Endothelial cell of umbilical vein (primary cell): ENCODE measurements at regions not wholly inside any gene's neighbourhood (a gene's known extent, or its start where the extent isn't known, plus 50 kb on each side); places are given as distances from the start of the nearest gene placed in this dataset.

Experiments used
- BruUV-seq: library from RNA; stranded (reverse); fragments of 400-500 nt; replicated peaks from 2 replicates; lab custom pipeline; 2021; lab: Mats Ljungman, UMichigan
- CTCF ChIA-PET: fragments of 300-600, 350-600 bp; sonication (Branson Sonifier 250); formaldehyde crosslinking; loops from one replicate; lab custom pipeline; 2021; ENCODE audit warnings: antibody characterized with exemption, inconsistent platforms; lab: Charles Lee
- POLR2A ChIA-PET: fragments of 300-600, 350-600 bp; sonication (Branson Sonifier 250); formaldehyde crosslinking; loops from one replicate; lab custom pipeline; 2021; ENCODE audit warnings: antibody characterized with exemption, inconsistent platforms; lab: Charles Lee
- DNase-seq: peaks from one replicate; pipeline ENCODE4 v3.0.0-alpha.2; 2011; ENCODE audit warnings: low read depth, low spot score
- FAIRE-seq: peaks from 2 replicates; lab custom pipeline; 2011; peaks lifted over from hg19 to GRCh38; lab: Jason Lieb, UNC
- H2AFZ ChIP-seq: 2 replicates; pipeline ENCODE4 v1.6.0; 2012; ENCODE audit warnings: low read depth, low read length, control low read depth, inconsistent platforms
- H3K27ac ChIP-seq: 2 replicates; pipeline ENCODE4 v1.5.1; 2011; ENCODE audit warnings: low read depth, mild to moderate bottlenecking, control low read depth, low read length, moderate library complexity; ENCODE audit not compliant: insufficient read depth
- H3K27me3 ChIP-seq, 2 experiments: 2 replicates each; pipeline versions ENCODE4 v1.6.0 to v1.6.1; 2011; ENCODE audit warnings: low read length in 2 of 2, mixed read lengths in 1 of 2; ENCODE audit not compliant: control insufficient read depth in 2 of 2, insufficient read depth in 2 of 2
- H3K36me3 ChIP-seq, 2 experiments: 2 replicates in 1 of 2; 3 replicates in 1 of 2; pipeline ENCODE4 v1.5.1; 2011; ENCODE audit warnings: low read length in 2 of 2, mild to moderate bottlenecking in 1 of 2, moderate library complexity in 1 of 2; ENCODE audit not compliant: control insufficient read depth in 2 of 2, insufficient read depth in 2 of 2; ENCODE audit errors: extremely low read depth in 1 of 2
- H3K4me1 ChIP-seq: 3 replicates; pipeline ENCODE4 v1.5.1; 2011; ENCODE audit warnings: mild to moderate bottlenecking, low read length; ENCODE audit not compliant: control insufficient read depth, insufficient read depth; ENCODE audit errors: extremely low read depth
- H3K4me2 ChIP-seq: 2 replicates; pipeline ENCODE4 v1.6.1; 2011; ENCODE audit warnings: low read length, control low read depth, mixed read lengths; ENCODE audit not compliant: insufficient read depth
- H3K4me3 ChIP-seq, 3 experiments: fragments of 200-600 bp in 1 of 3; sonication (generic), shearing (Covaris generic) in 1 of 3; replicated peaks in 1 of 3; 2 replicates each; pipeline ENCODE4 v1.5.1; 2011 to 2016; ENCODE audit warnings: control low read depth in 3 of 3, low read length in 3 of 3, mild to moderate bottlenecking in 2 of 3, inconsistent platforms in 1 of 3, low read depth in 1 of 3, moderate library complexity in 1 of 3; ENCODE audit not compliant: insufficient read depth in 1 of 3
- H3K79me2 ChIP-seq: 2 replicates; pipeline ENCODE4 v1.6.0; 2012; ENCODE audit warnings: low read length, inconsistent platforms; ENCODE audit not compliant: control insufficient read depth, insufficient read depth
- H3K9ac ChIP-seq: replicated peaks from 2 replicates; pipeline ENCODE3; 2011; ENCODE audit warnings: low read length, control low read depth; ENCODE audit not compliant: insufficient read depth; ENCODE audit errors: extremely low read depth
- H3K9me1 ChIP-seq: replicated peaks from 3 replicates; pipeline ENCODE4 v1.6.0; 2011; ENCODE audit warnings: mild to moderate bottlenecking, low read length; ENCODE audit not compliant: control insufficient read depth, insufficient read depth; ENCODE audit errors: extremely low read depth
- H3K9me3 ChIP-seq: replicated peaks from 2 replicates; pipeline ENCODE4 v1.5.1; 2012; ENCODE audit warnings: low read length, inconsistent platforms; ENCODE audit not compliant: control insufficient read depth, insufficient read depth
- H4K20me1 ChIP-seq: replicated peaks from 2 replicates; pipeline ENCODE3; 2011; ENCODE audit warnings: mild to moderate bottlenecking, low read length; ENCODE audit not compliant: control insufficient read depth, insufficient read depth; ENCODE audit errors: extremely low read depth
- CTCF ChIP-seq, 2 donors: IDR thresholded peaks; 1 replicate in 1 of 2; 2 replicates in 1 of 2; pipeline ENCODE4 v1.5.1; 2011; ENCODE audit warnings: low read length in 2 of 2, mild to moderate bottlenecking in 2 of 2, moderate library complexity in 2 of 2, control low read depth in 1 of 2, inconsistent platforms in 1 of 2, low read depth in 1 of 2; ENCODE audit not compliant: insufficient read depth in 1 of 2; ENCODE audit errors: extremely low read depth in 1 of 2
- EZH2 ChIP-seq: IDR thresholded peaks from 2 replicates; pipeline ENCODE4 v1.6.1; 2012; ENCODE audit warnings: borderline replicate concordance, low read depth, mild to moderate bottlenecking, moderate library complexity, low read length, inconsistent platforms; ENCODE audit not compliant: severe bottlenecking
- FOS ChIP-seq: IDR thresholded peaks from 2 replicates; pipeline ENCODE4 v1.6.1; 2011; ENCODE audit warnings: mild to moderate bottlenecking, low read length, moderate library complexity, borderline replicate concordance; ENCODE audit not compliant: insufficient read depth
- GATA2 ChIP-seq: IDR thresholded peaks from 2 replicates; pipeline ENCODE4 v1.7.0; 2011; ENCODE audit warnings: low read depth, mild to moderate bottlenecking, moderate library complexity, mixed read lengths, low read length; ENCODE audit not compliant: insufficient read length, insufficient read depth
- JUN ChIP-seq: IDR thresholded peaks from 2 replicates; pipeline ENCODE4 v1.6.1; 2011; ENCODE audit warnings: borderline replicate concordance, low read depth; ENCODE audit not compliant: insufficient read length, insufficient read depth
- MAX ChIP-seq: IDR thresholded peaks from 2 replicates; pipeline ENCODE4 v1.6.1; 2011; ENCODE audit not compliant: insufficient read depth, insufficient read length
- MYC ChIP-seq: IDR thresholded peaks from one replicate; pipeline ENCODE4 v1.6.1; 2011; ENCODE audit warnings: mild to moderate bottlenecking, low read depth, low read length
- POLR2A ChIP-seq: IDR thresholded peaks from 2 replicates; pipeline ENCODE4 v1.6.1; 2012; ENCODE audit warnings: low read depth, mild to moderate bottlenecking, control low read depth, low read length
- POLR2AphosphoS5 ChIP-seq: IDR thresholded peaks from 2 replicates; pipeline ENCODE4 v1.6.1; 2012; ENCODE audit warnings: low read depth, mild to moderate bottlenecking, control low read depth, low read length, moderate library complexity; ENCODE audit not compliant: insufficient read depth
- dilution Hi-C: fragments of 300-500 bp; cut with MboI; formaldehyde crosslinking; loops from one replicate; pipeline ENCODE4 v1.15.0; 2019; ENCODE audit warnings: low sequenced_read_pairs; ENCODE audit not compliant: extremely low pct_ligation_motif_present
- intact Hi-C: fragments of 100-400 bp; cut with micrococcal nuclease; formaldehyde crosslinking; loops from one replicate; pipeline ENCODE4 v1.10.0; 2022

GRCh38 chr7:85479918-85480643, 293.2 kb upstream of the SEMA3D start:
- no peaks in the 10 kb centered on the region for H4K20me1 ChIP-seq
- H3K36me3 ChIP-seq, result no peaks in the 10 kb centered on the region
- H2AFZ ChIP-seq, result no peak overlapping the region
- no peaks in the 10 kb centered on the region for H3K4me1 ChIP-seq
- no peaks in the 10 kb centered on the region for H3K9me1 ChIP-seq
- H3K27ac ChIP-seq, result no peak overlapping the region
- POLR2A ChIA-PET, result no interaction called here
- intact Hi-C loops (no loop called here), dilution Hi-C loops (no loop called here)
- H3K9me3 ChIP-seq, result no peaks in the 10 kb centered on the region
- DNase-seq (no peak), FAIRE-seq (no peak)
- no peaks in the 10 kb centered on the region for H3K79me2 ChIP-seq
- no peaks in the 10 kb centered on the region for H3K27me3 ChIP-seq
- CTCF ChIA-PET, result no interaction called here
- H3K4me3 ChIP-seq, result no peak overlapping the region
- TF ChIP-seq MAX (no peak), CTCF (IDR thresholded peaks at IDR 0.05; ENCODE audit: extremely low read depth in 1 of 2, insufficient read depth in 1 of 2, low read depth in 1 of 2, low read length in 2 of 2) (no peak), POLR2A (no peak), GATA2 (no peak), MYC (no peak), POLR2AphosphoS5 (no peak), FOS (no peak), EZH2 (no peak), JUN (no peak)
- H3K9ac ChIP-seq, result no peak overlapping the region
- BruUV-seq, result no TSS peak
- H3K4me2 ChIP-seq, result no peak overlapping the region
